ENCODE measurements at regions not wholly inside any gene's neighbourhood (a gene's known extent, or its start where the extent isn't known, plus 50 kb on each side); places are given as distances from the start of the nearest gene placed in this dataset.

GRCh38 chr1:2929335-2929734, 91.9 kb upstream of the ACTRT2 start:
- no peak for DNase-seq
- in situ Hi-C loops (cut with MboI; ENCODE audit: low pct_unique_long_range_greater_than_20kb, low sequenced_read_pairs) = no loop called here

DNA sequence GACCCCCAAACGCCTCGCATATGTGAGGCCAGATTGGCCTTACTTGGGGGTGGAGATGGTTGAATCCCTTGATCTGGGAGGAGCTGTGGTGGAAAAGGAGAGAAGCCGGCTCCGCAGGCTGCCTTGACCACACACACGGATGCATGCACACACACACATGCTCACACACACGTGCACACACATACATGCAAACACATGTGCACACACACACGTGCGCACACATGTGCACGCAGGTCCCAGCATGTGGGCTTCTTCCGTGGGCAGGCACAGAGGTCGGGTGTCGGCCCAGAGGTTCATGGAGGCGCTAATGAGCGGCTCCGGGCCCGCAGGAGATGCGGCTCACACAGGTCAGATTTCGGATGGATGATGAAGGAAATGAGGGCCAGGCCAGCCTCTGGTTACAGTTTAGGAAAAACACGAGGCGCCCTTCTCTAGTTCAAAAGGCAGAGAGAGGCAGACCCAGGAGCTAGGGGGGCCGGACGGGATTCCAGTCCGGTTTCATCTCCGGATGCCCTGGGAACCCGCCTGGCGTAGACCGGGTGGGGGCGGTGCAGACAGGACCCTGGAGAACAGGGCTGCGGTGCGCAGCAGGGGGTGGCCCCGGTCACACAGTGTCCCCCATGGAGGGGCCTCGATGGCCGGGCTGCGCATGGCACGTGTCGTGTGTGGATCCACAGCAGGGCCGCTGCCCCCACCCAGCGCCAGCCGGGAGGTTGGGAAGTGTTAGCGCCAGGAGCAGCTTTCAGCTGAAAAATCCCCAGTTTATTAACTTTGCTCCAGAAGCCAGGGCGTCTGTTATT, 91.1 kb upstream of the ACTRT2 start:
- in situ Hi-C loops (cut with MboI; ENCODE audit: low pct_unique_long_range_greater_than_20kb, low sequenced_read_pairs) = no loop called here
- no peak for DNase-seq

GRCh38 chr1:2930913-2931723, 90.1 kb upstream of the ACTRT2 start:
- in situ Hi-C loops (cut with MboI; ENCODE audit: low pct_unique_long_range_greater_than_20kb, low sequenced_read_pairs) = no loop called here
- DNase-seq = no peak

- no peak for DNase-seq
- in situ Hi-C loops (cut with MboI; ENCODE audit: low pct_unique_long_range_greater_than_20kb, low sequenced_read_pairs) = no loop called here
Observed at GRCh38 chr1:2931724-2932401, 89.4 kb upstream of the ACTRT2 start.

- in situ Hi-C loops (cut with MboI; ENCODE audit: low pct_unique_long_range_greater_than_20kb, low sequenced_read_pairs) = no loop called here
Observed at GRCh38 chr1:2932671-2933350, 88.5 kb upstream of the ACTRT2 start.

DNA sequence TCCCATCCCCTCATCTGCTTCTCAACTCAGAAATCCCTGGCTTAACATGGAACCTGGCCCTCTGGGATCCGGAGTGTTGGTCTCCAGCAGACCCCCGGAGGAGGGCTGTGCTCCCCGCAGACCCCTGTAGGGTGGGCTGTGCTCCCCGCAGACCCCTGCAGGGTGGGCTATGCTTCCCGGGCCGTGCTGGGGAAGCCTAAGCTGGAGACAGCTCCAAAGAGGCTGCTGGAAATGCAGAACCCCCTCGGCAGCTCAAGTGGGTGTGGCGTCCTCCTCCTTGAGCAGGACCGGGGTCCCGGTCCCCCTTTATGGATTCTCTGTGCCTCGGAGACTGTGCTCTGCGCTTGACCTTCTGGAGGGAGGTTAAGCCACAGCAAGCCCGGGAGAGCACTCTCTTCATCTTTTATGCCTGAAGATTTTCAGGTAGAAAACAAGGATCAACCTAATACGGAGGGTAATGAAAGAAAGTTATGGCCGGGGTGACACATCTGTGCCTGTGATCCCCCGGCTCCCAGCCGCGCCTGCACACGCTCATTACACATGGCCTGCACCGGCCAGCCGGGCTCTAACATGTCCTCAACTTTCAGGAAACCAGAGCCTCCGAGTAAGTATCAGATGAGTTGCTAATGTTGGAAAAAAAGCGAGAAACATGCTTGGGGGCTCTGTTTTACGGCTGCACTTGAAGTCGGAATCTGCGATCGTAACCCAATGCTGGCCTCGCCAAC, 87.7 kb upstream of the ACTRT2 start:
- no peak for DNase-seq

More at GRCh38 chr1:2932671-2933350, 88.5 kb upstream of the ACTRT2 start:
- DNase-seq = no peak

GRCh38 chr1:2934156-2934540, 87.1 kb upstream of the ACTRT2 start:
- no peak for DNase-seq
- in situ Hi-C loops (cut with MboI; ENCODE audit: low pct_unique_long_range_greater_than_20kb, low sequenced_read_pairs) = no loop called here

More for the DNA sequence above, 87.7 kb upstream of the ACTRT2 start:
- in situ Hi-C loops (cut with MboI; ENCODE audit: low pct_unique_long_range_greater_than_20kb, low sequenced_read_pairs) = no loop called here

DNA sequence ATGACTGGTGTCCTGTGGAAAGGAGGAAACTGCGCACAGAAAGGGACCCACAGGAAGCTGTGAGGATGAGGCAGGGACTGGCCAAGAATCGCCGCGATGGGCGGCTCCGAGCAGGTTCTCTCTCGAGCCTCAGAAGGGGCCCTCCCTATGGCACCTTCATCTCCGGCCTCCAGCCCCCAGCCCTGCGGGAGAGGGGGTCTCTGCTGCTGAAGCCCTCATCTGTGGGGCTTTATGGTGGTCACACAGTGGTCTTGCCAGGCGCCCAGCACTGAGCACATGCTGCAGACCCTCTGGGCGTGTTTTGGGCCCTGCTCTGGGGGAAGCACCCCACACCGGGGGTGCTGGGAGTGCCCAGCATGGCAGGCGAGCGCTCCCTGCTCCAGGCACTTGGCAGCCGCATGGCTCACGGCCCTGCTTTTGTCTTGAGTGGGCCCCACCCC, 86.6 kb upstream of the ACTRT2 start:
- no peak for DNase-seq
- in situ Hi-C loops (cut with MboI; ENCODE audit: low pct_unique_long_range_greater_than_20kb, low sequenced_read_pairs) = no loop called here

DNA sequence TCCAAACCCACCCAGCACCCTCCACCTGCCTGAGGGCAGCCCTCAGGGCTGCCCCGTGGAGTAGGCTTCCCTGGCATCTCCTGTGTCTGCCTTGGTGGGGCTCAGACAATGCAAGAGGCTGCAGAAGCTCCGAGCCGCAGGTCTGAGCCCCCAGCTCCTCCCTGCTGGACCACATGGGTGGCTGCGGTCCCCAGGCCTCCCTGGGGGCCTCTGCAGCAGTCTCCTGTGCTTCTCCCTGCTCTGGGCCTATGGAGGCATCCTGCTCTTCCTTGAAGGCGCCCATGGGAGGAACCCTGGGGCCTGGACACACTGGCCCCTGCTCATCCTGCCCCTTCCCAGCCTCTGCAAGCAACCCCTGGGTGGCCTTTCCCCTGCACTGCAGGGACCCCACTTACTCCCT, 86.1 kb upstream of the ACTRT2 start:
- in situ Hi-C loops (cut with MboI; ENCODE audit: low pct_unique_long_range_greater_than_20kb, low sequenced_read_pairs) = no loop called here
- DNase-seq = no peak

- no peak for DNase-seq
- in situ Hi-C loops (cut with MboI; ENCODE audit: low pct_unique_long_range_greater_than_20kb, low sequenced_read_pairs) = no loop called here
Observed at GRCh38 chr1:2935751-2936390, 85.4 kb upstream of the ACTRT2 start.

- DNase-seq = no peak
- in situ Hi-C loops (cut with MboI; ENCODE audit: low pct_unique_long_range_greater_than_20kb, low sequenced_read_pairs) = no loop called here
Observed at GRCh38 chr1:2936559-2937515, 84.4 kb upstream of the ACTRT2 start.

- no peak for DNase-seq
- in situ Hi-C loops (cut with MboI; ENCODE audit: low pct_unique_long_range_greater_than_20kb, low sequenced_read_pairs) = no loop called here
Observed at GRCh38 chr1:2937805-2938204, 83.5 kb upstream of the ACTRT2 start.

GRCh38 chr1:2939041-2939552, 82.2 kb upstream of the ACTRT2 start:
- DNase-seq = no peak
- in situ Hi-C loops (cut with MboI; ENCODE audit: low pct_unique_long_range_greater_than_20kb, low sequenced_read_pairs) = no loop called here

DNA sequence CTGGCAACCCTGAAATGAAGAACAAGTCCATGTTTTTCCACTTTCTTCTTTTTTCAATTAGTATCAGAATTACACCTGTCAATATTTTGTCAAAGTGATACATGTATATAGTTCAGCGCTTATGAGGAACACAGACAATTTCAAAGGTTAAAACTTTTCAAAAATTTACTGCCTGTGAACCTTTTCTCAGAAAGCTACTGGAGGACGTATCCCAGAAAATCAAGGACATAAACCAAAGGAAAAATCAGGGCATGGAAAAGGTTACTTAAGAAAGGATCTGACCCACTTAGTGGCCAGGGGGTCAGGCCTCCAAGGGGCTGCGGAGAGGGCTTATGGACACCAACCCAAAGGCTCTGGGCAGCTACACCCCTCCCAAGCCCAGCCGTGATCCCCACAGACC, 81.1 kb upstream of the ACTRT2 start:
- in situ Hi-C loops (cut with MboI; ENCODE audit: low pct_unique_long_range_greater_than_20kb, low sequenced_read_pairs) = no loop called here

DNA sequence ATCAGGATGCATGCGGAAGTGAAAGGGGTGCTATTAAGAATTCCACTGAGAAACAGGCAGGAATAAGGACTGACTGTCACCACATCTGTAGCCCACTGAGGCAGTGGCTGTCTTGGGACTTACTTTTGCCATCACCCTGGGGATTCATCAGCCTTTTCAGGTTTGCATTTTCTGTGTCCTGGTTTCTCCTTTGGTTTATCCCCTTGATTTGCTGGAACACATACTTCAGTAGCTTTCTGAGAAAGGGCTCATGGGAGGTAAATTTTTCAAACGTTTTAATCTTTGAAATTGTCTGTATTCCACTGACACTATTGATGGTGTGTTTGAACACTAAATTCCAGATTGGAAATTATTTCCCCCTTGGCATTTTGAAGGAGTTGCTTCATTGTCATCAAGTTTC, 80.2 kb upstream of the ACTRT2 start:
- no peak for DNase-seq
- in situ Hi-C loops (cut with MboI; ENCODE audit: low pct_unique_long_range_greater_than_20kb, low sequenced_read_pairs) = no loop called here

More for the DNA sequence above, 81.1 kb upstream of the ACTRT2 start:
- no peak for DNase-seq

- in situ Hi-C loops (cut with MboI; ENCODE audit: low pct_unique_long_range_greater_than_20kb, low sequenced_read_pairs) = no loop called here
Observed at GRCh38 chr1:2941907-2942306, 79.4 kb upstream of the ACTRT2 start.

GRCh38 chr1:2942410-2942809, 78.9 kb upstream of the ACTRT2 start:
- in situ Hi-C loops (cut with MboI; ENCODE audit: low pct_unique_long_range_greater_than_20kb, low sequenced_read_pairs) = no loop called here
- no peak for DNase-seq

More at GRCh38 chr1:2941907-2942306, 79.4 kb upstream of the ACTRT2 start:
- DNase-seq = no peak
